GM12872 (cell line): ENCODE measurements at regions not wholly inside any gene's neighbourhood (a gene's known extent, or its start where the extent isn't known, plus 50 kb on each side); places are given as distances from the start of the nearest gene placed in this dataset.

Experiments
- TF ChIP-seq, protein P1 (sequence below): IDR thresholded peaks from 3 replicates; pipeline ENCODE4 v1.5.1; 2011; ENCODE audit warnings: low read depth, mild to moderate bottlenecking, low read length, moderate library complexity; ENCODE audit not compliant: insufficient read depth

DNA sequence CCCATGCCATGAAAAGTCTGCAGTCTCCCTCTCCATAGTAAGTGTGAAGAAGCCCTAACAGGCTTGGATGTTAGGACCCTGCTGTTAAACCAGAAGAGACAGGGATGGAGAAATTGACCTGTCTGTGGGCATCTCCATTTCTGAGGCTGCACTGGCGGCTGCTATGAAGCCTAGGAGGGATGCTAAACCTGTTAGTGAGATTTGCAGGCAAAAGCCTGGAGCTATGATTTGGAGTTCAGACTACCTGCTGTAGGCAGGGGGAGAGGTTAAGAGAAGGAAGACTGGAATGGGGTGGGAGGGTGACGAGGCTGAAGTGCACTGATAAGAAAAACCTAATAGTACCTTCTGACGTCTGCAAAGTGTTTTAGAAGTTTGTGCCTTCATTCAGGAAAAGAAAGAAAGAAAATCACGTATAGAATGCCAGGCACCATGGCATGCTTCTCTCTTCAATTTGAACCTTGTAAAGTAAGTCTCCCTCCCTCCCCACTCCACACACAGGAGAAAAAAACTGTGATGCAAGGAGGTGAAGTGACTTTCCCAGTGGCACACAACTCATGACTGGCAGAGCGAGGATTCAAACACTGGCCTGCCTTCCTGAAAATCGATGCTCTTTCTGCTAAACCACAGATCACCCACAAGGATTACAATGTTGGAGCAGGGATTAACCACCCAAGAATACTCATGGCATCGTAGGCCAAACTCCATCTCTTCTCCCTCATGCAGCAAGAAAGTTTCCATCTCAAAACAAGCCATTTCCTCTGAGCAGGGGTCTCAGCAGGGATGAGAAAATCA is 98.5 kb upstream of the PKDCC start:
- TF ChIP-seq, protein P1, sequence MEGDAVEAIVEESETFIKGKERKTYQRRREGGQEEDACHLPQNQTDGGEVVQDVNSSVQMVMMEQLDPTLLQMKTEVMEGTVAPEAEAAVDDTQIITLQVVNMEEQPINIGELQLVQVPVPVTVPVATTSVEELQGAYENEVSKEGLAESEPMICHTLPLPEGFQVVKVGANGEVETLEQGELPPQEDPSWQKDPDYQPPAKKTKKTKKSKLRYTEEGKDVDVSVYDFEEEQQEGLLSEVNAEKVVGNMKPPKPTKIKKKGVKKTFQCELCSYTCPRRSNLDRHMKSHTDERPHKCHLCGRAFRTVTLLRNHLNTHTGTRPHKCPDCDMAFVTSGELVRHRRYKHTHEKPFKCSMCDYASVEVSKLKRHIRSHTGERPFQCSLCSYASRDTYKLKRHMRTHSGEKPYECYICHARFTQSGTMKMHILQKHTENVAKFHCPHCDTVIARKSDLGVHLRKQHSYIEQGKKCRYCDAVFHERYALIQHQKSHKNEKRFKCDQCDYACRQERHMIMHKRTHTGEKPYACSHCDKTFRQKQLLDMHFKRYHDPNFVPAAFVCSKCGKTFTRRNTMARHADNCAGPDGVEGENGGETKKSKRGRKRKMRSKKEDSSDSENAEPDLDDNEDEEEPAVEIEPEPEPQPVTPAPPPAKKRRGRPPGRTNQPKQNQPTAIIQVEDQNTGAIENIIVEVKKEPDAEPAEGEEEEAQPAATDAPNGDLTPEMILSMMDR: no peak

DNA sequence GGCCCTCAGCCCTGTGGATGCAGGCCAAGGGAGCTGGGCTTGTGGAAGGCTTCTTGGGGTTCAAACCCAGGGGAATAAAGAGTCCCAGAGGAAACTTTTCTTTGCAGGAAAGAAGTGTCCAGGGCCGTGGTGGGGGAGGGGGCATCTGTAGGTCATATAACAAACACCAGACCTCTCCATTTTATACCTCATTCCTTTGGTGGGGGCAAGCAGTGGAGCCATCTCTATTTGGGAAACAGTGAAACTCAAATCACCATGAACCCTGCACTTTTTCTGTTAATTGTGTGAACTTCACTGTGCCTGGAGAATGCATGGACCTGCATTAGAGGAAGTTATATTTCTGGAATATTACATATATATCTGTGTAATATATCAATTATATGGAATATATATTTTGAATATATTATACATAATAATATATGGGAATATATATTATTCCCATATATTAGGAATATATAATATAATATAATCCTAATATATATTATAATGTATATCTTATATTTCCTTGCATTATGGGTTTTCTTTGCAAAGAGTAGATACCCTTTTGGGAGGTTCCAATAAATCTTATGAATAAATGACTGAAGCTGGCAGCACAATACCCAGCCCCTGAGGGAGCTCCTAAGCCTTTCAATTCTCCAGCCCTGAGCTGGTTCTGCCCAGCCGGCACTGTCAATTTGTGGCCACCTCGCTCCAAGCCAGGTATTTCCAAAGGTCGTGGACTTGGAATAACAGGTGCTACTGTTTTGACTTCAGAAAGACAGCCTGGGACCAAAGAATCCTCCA is 97.7 kb upstream of the PKDCC start:
- TF ChIP-seq, protein P1: no peak

DNA sequence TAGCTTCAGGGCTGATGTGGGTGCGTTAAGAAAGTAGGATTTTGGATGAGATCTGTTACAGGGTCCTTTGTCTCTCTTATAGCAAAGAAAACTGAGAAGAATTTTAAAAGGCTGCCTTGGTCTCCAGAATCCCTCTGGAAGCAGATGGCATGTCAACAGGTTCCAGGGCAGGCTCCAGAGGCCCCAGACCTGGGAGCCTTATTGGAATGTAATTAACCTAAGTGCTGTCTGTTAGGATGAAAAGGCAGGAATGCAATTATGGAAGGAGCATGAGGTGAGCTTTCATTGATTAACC is 97.2 kb upstream of the PKDCC start:
- TF ChIP-seq, protein P1: no peak

DNA sequence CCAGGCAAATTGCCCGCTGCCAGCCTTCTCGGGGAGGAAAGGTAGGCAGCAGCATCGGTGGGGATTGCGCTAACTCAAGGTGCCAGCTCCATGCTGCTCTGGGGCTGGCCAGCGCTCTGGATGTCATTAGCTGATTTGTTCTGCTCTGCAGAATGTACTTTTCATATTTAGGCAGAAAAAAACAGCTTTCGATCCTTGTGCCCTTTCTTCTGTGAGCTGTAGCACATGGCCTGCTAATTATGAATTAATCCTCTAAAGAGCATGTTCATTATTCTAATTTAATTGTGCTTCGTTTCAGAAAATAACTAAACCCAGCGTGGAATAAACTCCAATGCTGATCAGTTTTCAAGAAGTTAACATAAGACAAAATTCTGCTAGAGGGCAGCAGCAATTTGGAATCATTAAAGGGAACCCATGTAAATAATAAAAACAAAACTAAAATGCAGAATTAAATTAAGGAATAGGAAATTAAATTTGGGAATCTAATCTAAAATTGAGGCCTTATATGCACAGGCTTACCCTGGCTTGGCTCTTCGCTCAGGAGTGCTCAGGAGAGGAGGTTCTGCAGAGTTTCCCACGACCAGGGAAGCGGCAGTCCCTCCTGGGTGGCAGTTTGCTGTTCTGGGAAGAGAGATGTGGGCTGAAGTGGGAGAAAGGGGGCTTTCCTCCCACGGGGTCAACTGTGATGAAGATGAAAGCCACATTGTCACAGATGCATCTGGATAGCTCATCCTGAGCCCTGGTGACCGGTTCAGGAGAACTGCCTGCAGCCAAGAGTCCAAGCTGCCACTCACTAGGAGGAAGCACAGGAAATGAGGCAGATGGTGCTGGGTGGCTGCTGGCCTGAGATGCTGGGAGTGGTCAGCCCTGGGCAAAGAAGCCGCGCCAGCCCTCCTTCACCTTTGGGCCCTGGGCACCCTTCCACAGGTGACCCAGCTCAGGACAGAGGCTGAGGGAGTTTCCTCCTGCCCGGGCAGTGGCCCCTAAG is 93.2 kb upstream of the PKDCC start:
- TF ChIP-seq, protein P1: no peak

DNA sequence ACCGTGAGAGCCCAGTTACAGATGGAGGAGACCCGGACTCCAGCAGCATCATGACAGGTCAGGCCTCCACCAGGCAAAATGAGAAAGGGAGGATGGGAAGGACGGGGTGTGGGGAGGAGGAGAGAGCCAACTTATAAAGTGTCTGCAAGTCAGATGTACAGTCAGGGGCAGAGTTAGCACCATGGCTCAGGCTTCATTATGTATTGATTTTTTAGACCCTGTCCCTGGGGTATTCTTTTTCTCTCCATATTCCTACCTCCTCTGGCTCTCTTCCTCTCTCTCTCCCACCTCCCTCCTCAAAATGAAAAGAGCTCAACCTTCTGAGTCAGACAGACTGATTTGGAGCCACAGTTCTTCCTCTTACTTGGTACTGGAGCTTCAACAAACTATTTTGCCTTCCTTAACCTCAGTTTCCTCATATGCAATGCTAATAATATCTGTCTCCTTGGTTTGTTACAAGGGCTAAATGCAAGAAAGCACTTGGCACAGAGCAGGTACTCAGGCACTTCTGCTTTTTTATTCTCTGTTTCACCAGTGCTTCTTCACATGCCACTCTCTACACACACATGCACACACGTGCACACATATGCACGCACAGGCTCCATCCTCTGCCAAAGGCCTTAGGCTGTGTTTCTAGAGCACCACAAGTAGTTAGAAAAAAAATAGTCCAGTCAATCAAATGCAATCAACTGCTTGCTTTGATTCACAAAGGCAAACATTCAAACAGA is 92.3 kb upstream of the PKDCC start:
- TF ChIP-seq, protein P1: no peak

DNA sequence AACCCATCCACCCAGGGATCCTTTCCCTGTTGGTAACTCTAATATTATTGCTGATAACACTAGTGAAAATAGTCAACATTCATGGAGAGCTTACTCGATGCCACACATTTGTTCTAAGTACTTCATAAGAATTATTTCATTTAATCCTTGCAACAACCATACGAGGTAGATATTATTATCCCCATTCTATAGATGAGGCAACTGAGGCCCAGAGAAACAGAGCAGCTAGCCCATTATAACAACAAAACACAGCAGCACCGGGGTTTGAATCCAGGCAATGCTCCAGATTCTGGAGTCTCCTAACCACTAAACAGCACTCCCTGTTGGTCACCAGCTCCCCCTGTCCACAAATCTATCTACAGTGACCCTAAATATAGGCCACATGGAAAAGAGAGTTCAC is 90.4 kb upstream of the PKDCC start:
- TF ChIP-seq, protein P1: no peak
